HepG2 (cell line): ENCODE measurements at regions not wholly inside any gene's neighbourhood (a gene's known extent, or its start where the extent isn't known, plus 50 kb on each side); places are given as distances from the start of the nearest gene placed in this dataset.

Experiments
- ATAC-seq: fragments of 200-7000 bp; cut with Tn5 transposase; 3 replicates; pipeline ENCODE4 v1.9.1; 2020; ENCODE audit warnings: mild to moderate bottlenecking, moderate library complexity
- BruUV-seq: library from RNA; stranded (reverse); fragments of 400-500 nt; replicated peaks from 2 replicates; lab custom pipeline; 2021; lab: Mats Ljungman, UMichigan
- CTCF ChIA-PET: fragments of 300-600 bp; formaldehyde crosslinking; extraction: SDS; loops from one replicate; lab custom pipeline; 2021; ENCODE audit warnings: low total read pairs, inconsistent platforms, low intra/inter-chr PET ratio; lab: Yijun Ruan, JAX
- POLR2A ChIA-PET: fragments of 350-600 bp; sonication (Branson Sonifier 250); formaldehyde crosslinking; loops from one replicate; lab custom pipeline; 2020; ENCODE audit warnings: antibody characterized with exemption, inconsistent platforms; lab: Yijun Ruan, JAX
- DNase-seq: peaks from one replicate; pipeline ENCODE4 v3.0.0-alpha.2; 2015; ENCODE audit warnings: low spot score
- FAIRE-seq: peaks from 3 replicates; lab custom pipeline; 2011; peaks lifted over from hg19 to GRCh38; lab: Jason Lieb, UNC
- H2AFZ ChIP-seq: one replicate; pipeline ENCODE4 v1.6.1; 2011; ENCODE audit warnings: low read length, inconsistent platforms
- H3K27ac ChIP-seq: fragments of 300-600 bp; 3 replicates; pipeline ENCODE4 v1.8.0; 2011; ENCODE audit warnings: mixed run types, mild to moderate bottlenecking, mixed read lengths, low read length, inconsistent platforms; ENCODE audit not compliant: insufficient read depth; ENCODE audit errors: extremely low read length
- H3K27me3 ChIP-seq, 2 experiments: fragments of 200-600 bp in 1 of 2; 2 replicates in 1 of 2; 3 replicates in 1 of 2; pipeline versions ENCODE4 v1.6.0 to v1.8.0; 2011; ENCODE audit warnings: low read length in 2 of 2, mild to moderate bottlenecking in 2 of 2, moderate library complexity in 2 of 2, inconsistent platforms in 1 of 2; ENCODE audit not compliant: insufficient read depth in 2 of 2, control insufficient read depth in 1 of 2
- H3K36me3 ChIP-seq, 2 experiments: fragments of 200-600 bp in 1 of 2; replicated peaks in 1 of 2; 2 replicates in 1 of 2; 3 replicates in 1 of 2; pipeline versions ENCODE4 v1.5.1 to v1.8.0; 2011; ENCODE audit warnings: low read length in 2 of 2, inconsistent platforms in 1 of 2; ENCODE audit not compliant: insufficient read depth in 2 of 2, control insufficient read depth in 1 of 2
- H3K4me1 ChIP-seq: 2 replicates; pipeline ENCODE4 v1.5.1; 2012; ENCODE audit warnings: low read length, inconsistent platforms; ENCODE audit not compliant: insufficient read depth
- H3K4me2 ChIP-seq: 2 replicates; pipeline ENCODE4 v1.6.0; 2011; ENCODE audit warnings: low read depth, low read length, inconsistent platforms
- H3K4me3 ChIP-seq, 3 experiments: fragments of 200-600 bp in 1 of 3; sonication (generic), shearing (Covaris generic) in 1 of 3; replicated peaks in 1 of 3; 2 replicates each; pipeline ENCODE4 v1.5.1; 2011 to 2016; ENCODE audit warnings: low read length in 3 of 3, inconsistent platforms in 2 of 3, low read depth in 2 of 3, mild to moderate bottlenecking in 2 of 3, control low read depth in 1 of 3, mixed read lengths in 1 of 3; ENCODE audit not compliant: insufficient read depth in 1 of 3
- H3K79me2 ChIP-seq: one replicate; pipeline ENCODE4 v1.6.1; 2011; ENCODE audit warnings: low read length, inconsistent platforms; ENCODE audit not compliant: insufficient read depth
- H3K9ac ChIP-seq: 2 replicates; pipeline ENCODE4 v1.6.0; 2011; ENCODE audit warnings: mild to moderate bottlenecking, low read depth, low read length, inconsistent platforms; ENCODE audit not compliant: insufficient read depth
- H3K9me3 ChIP-seq: 2 replicates; pipeline ENCODE4 v1.5.1; 2012; ENCODE audit warnings: mild to moderate bottlenecking, low read length
- H4K20me1 ChIP-seq: 2 replicates; pipeline ENCODE4 v1.6.0; 2011; ENCODE audit warnings: inconsistent platforms, mild to moderate bottlenecking, low read length, moderate library complexity; ENCODE audit not compliant: insufficient read depth
- ARID2 ChIP-seq: sonication (generic); formaldehyde crosslinking; IDR thresholded peaks from 2 replicates; pipeline ENCODE4 v1.8.1; 2022; ENCODE audit warnings: mild to moderate bottlenecking, missing genetic modification reagents, borderline replicate concordance
- ELK4 ChIP-seq: sonication (generic); formaldehyde crosslinking; IDR thresholded peaks from 2 replicates; pipeline ENCODE4 v1.9.0; 2021; ENCODE audit warnings: missing genetic modification reagents, borderline replicate concordance
- GZF1 ChIP-seq: sonication (generic); formaldehyde crosslinking; IDR thresholded peaks from 2 replicates; pipeline ENCODE4 v1.5.1; 2020; ENCODE audit warnings: mild to moderate bottlenecking, missing genetic modification reagents
- HMG20B ChIP-seq: conservative IDR thresholded peaks from 2 replicates; pipeline ENCODE4 v1.6.1; 2016; ENCODE audit warnings: missing genetic modification reagents, missing compliant biosample characterization
- NFKB2 ChIP-seq: sonication (generic); formaldehyde crosslinking; IDR thresholded peaks from 2 replicates; pipeline ENCODE4 v1.4.0; 2020; ENCODE audit warnings: missing genetic modification reagents, borderline replicate concordance
- SAP130 ChIP-seq: IDR thresholded peaks from 2 replicates; pipeline ENCODE4 v1.6.1; 2016; ENCODE audit warnings: low read depth
- SRSF1 ChIP-seq: fragments of 200-400 bp; formaldehyde crosslinking; optimal IDR thresholded peaks from 2 replicates; pipeline ENCODE3; 2017; ENCODE audit warnings: mild to moderate bottlenecking, low read depth, low read length, moderate library complexity
- STAT5B ChIP-seq: sonication (generic); formaldehyde crosslinking; IDR thresholded peaks from 2 replicates; pipeline ENCODE4 v1.4.0; 2020; ENCODE audit warnings: missing genetic modification reagents
- ZBTB3 ChIP-seq: sonication (generic); formaldehyde crosslinking; IDR thresholded peaks from 2 replicates; pipeline ENCODE4 v1.4.0; 2020; ENCODE audit warnings: low read depth, mild to moderate bottlenecking, moderate library complexity, missing genetic modification reagents, borderline replicate concordance
- ZFP82 ChIP-seq: sonication (generic); formaldehyde crosslinking; IDR thresholded peaks from 2 replicates; pipeline ENCODE4 v1.5.1; 2020; ENCODE audit warnings: mild to moderate bottlenecking, missing genetic modification reagents, borderline replicate concordance
- ZNF12 ChIP-seq: sonication (generic); formaldehyde crosslinking; IDR thresholded peaks from 2 replicates; pipeline ENCODE4 v1.5.0; 2020; ENCODE audit warnings: missing genetic modification reagents
- WGBS: methylation state at CpG from one replicate; pipeline ENCODE4 v1.1.6; 2017; ENCODE audit warnings: low lambda C conversion rate; 5-methylcytosine and 5-hydroxymethylcytosine counted together
- in situ Hi-C: cut with HindIII; loops from 2 replicates; pipeline ENCODE4 v1.10.0; 2017; ENCODE audit warnings: low pct_unique_long_range_greater_than_20kb; ENCODE audit not compliant: extremely low pct_ligation_motif_present
- intact Hi-C: fragments of 100-400 bp; cut with micrococcal nuclease; formaldehyde crosslinking; loops from one replicate; pipeline ENCODE4 v1.10.0; 2022; ENCODE audit not compliant: unreplicated experiment
- TF ChIP-seq, protein P1 (sequence below): sonication (generic); formaldehyde crosslinking; IDR thresholded peaks from 2 replicates; pipeline ENCODE4 v1.4.0; 2020; ENCODE audit warnings: missing genetic modification reagents

DNA sequence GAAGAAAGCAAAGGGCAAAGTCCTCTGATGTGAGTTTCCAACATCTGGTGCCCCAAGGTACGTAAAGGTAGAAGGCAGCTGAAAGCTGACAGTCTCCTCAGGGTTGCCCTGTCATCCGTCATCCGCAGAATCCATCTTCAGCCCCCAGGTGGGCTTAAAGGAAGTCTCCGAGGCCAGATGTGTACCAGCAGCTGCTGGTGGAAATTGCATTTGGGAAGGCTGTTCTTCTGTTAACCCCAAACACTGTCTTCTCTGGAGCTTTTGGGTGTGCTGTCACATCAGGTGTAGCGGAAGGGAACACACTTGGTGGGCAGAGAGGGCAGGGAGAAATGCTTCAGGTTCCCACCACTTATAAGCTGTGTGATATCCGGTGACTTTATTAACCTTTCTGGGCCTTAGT, 310.0 kb upstream of the GATB start:
- no peak for DNase-seq
- Histone ChIP-seq H4K20me1 (no peaks in the 10 kb centered on the region), H3K27ac (no peak overlapping the region), H3K27me3 (peaks cover 0 to 4% of the 10 kb centered on the region in 2 experiments; a peak in 2 of 5 replicates), H3K9ac (no peak overlapping the region), H3K36me3 (no peaks in the 10 kb centered on the region), H3K9me3 (no peaks in the 10 kb centered on the region), H3K4me2 (no peak overlapping the region), H3K4me1 (0 out of 2 replicates have a peak, but pooled peaks cover 10% of the 10 kb centered on the region), H2AFZ (no peak overlapping the region), H3K79me2 (no peaks in the 10 kb centered on the region), H3K4me3 (no peak overlapping the region)
- ChIA-PET CTCF (no interaction called here), POLR2A (no interaction called here)
- TF ChIP-seq SRSF1 = no peak
- no peak for TF ChIP-seq SAP130 (CRISPR knock-in tag)
- TF ChIP-seq ZFP82 (CRISPR knock-in tag) = no peak
- no peak for TF ChIP-seq ARID2 (CRISPR knock-in tag)
- TF ChIP-seq ELK4 (CRISPR knock-in tag) = no peak
- no peak for TF ChIP-seq NFKB2 (CRISPR knock-in tag)
- TF ChIP-seq HMG20B (CRISPR knock-in tag) = no peak
- TF ChIP-seq STAT5B = no peak
- TF ChIP-seq GZF1 = no peak
- TF ChIP-seq ZNF12 (CRISPR knock-in tag) = no peak
- TF ChIP-seq ZBTB3 (CRISPR knock-in tag) = no peak
- TF ChIP-seq, protein P1, sequence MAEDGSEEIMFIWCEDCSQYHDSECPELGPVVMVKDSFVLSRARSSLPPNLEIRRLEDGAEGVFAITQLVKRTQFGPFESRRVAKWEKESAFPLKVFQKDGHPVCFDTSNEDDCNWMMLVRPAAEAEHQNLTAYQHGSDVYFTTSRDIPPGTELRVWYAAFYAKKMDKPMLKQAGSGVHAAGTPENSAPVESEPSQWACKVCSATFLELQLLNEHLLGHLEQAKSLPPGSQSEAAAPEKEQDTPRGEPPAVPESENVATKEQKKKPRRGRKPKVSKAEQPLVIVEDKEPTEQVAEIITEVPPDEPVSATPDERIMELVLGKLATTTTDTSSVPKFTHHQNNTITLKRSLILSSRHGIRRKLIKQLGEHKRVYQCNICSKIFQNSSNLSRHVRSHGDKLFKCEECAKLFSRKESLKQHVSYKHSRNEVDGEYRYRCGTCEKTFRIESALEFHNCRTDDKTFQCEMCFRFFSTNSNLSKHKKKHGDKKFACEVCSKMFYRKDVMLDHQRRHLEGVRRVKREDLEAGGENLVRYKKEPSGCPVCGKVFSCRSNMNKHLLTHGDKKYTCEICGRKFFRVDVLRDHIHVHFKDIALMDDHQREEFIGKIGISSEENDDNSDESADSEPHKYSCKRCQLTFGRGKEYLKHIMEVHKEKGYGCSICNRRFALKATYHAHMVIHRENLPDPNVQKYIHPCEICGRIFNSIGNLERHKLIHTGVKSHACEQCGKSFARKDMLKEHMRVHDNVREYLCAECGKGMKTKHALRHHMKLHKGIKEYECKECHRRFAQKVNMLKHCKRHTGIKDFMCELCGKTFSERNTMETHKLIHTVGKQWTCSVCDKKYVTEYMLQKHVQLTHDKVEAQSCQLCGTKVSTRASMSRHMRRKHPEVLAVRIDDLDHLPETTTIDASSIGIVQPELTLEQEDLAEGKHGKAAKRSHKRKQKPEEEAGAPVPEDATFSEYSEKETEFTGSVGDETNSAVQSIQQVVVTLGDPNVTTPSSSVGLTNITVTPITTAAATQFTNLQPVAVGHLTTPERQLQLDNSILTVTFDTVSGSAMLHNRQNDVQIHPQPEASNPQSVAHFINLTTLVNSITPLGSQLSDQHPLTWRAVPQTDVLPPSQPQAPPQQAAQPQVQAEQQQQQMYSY (CRISPR knock-in tag) = no peak
- 72% methylated on average over 6 of the region's 6 CpGs for WGBS
- in situ Hi-C loops = no loop called here
- no peak for ATAC-seq
- intact Hi-C loops = no loop called here
- no TSS peak for BruUV-seq
- no peak for FAIRE-seq
